ENCODE measurements at regions not wholly inside any gene's neighbourhood (a gene's known extent, or its start where the extent isn't known, plus 50 kb on each side); places are given as distances from the start of the nearest gene placed in this dataset.

DNA sequence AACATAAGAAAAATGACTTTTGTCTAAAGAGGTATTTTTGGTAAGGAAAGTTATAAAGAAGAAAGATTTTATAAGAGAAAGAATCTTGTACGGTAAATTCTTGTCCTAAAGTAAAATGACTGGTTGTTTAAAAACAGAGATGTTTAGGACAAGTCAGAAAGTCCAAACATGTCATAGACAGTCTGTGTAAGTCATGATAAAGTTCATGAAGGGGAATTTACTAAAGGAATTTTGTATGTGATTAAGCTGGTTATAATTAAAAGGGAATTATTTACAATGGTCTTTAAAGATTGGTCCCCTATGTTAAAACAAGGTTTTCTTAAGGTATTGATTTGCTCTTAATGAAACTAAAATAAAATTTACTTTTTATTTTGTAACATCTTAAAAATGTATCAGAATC, 269.4 kb upstream of the CCDC196 start:
- SMC1A ChIA-PET (ENCODE audit: uncharacterized antibody, unreplicated experiment) = no interaction called here
- RAD21 ChIA-PET (ENCODE audit: unreplicated experiment) = no interaction called here
- Histone ChIP-seq H3K4me2 (ENCODE audit: control insufficient read depth, insufficient read depth) (no peak overlapping the region), H3K4me1 (ENCODE audit: control insufficient read depth, insufficient read depth, low read length) (no peaks in the 10 kb centered on the region), H3K4me3 (no peak overlapping the region), H3K27ac (ENCODE audit: control insufficient read depth, insufficient read depth) (no peak overlapping the region), H3K36me3 (ENCODE audit: control insufficient read depth in 2 of 2, insufficient read depth in 2 of 2, low read length in 1 of 2) (no peaks in the 10 kb centered on the region), H3K9ac (ENCODE audit: control insufficient read depth, insufficient read depth, low read length) (no peak overlapping the region), H3K79me2 (ENCODE audit: control insufficient read depth, insufficient read depth, low read length) (no peaks in the 10 kb centered on the region), H4K20me1 (ENCODE audit: control insufficient read depth, insufficient read depth) (no peaks in the 10 kb centered on the region), H2AFZ (ENCODE audit: control insufficient read depth, low read depth, low read length) (no peak overlapping the region), H3K27me3 (replicated peaks in 1 of 2; ENCODE audit: control insufficient read depth in 2 of 2, insufficient read depth in 2 of 2, low read length in 1 of 2) (no peaks in the 10 kb centered on the region), H3K9me3 (replicated peaks; ENCODE audit: control insufficient read depth, insufficient read depth, low read length) (no peaks in the 10 kb centered on the region; the same call in 2 of the 3 replicates)
- TF ChIP-seq SMAD5 (IDR thresholded peaks at IDR 0.05; ENCODE audit: low read depth) (no peak), BCL11A (IDR thresholded peaks at IDR 0.05; ENCODE audit: low read depth, low read length) (no peak), RAD21 (IDR thresholded peaks at IDR 0.05; ENCODE audit: insufficient read depth, low read depth, low read length) (no peak), PML (IDR thresholded peaks at IDR 0.05; ENCODE audit: low read length) (no peak), WRNIP1 (IDR thresholded peaks at IDR 0.05; ENCODE audit: borderline replicate concordance, low read depth, low read length) (no peak), RFX5 (IDR thresholded peaks at IDR 0.05; ENCODE audit: low read depth, low read length) (no peak), ASH2L (IDR thresholded peaks at IDR 0.05; ENCODE audit: borderline replicate concordance, low read depth) (no peak), LARP7 (IDR thresholded peaks at IDR 0.05) (no peak), MTA3 (IDR thresholded peaks at IDR 0.05; ENCODE audit: borderline replicate concordance, low read length) (no peak), RBBP5 (conservative IDR thresholded peaks at IDR 0.05) (no peak), HDAC6 (IDR thresholded peaks at IDR 0.05; ENCODE audit: unreplicated experiment) (no peak)
- TF ChIP-seq, protein P1, sequence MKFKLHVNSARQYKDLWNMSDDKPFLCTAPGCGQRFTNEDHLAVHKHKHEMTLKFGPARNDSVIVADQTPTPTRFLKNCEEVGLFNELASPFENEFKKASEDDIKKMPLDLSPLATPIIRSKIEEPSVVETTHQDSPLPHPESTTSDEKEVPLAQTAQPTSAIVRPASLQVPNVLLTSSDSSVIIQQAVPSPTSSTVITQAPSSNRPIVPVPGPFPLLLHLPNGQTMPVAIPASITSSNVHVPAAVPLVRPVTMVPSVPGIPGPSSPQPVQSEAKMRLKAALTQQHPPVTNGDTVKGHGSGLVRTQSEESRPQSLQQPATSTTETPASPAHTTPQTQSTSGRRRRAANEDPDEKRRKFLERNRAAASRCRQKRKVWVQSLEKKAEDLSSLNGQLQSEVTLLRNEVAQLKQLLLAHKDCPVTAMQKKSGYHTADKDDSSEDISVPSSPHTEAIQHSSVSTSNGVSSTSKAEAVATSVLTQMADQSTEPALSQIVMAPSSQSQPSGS (IDR thresholded peaks at IDR 0.05; ENCODE audit: low read length) = no peak
- FAIRE-seq (no peak), DNase-seq (ENCODE audit: low read depth, low spot score) (no peak), ATAC-seq (no peak)
- BruUV-seq (replicated peaks) = no TSS peak
- in situ Hi-C loops (cut with MboI) = no loop called here
- WGBS (ENCODE audit: insufficient coverage, insufficient replicate concordance, low lambda C conversion rate, missing lambda C conversion rate) = 39% methylated on average over 1 of the region's 1 CpG
- CTCF ChIA-PET = interaction anchor here (0.6 kb wide), 1 partner anchor 166 kb away, joined by 3 read pairs; no protein-coding TSS in a partner anchor
- intact Hi-C loops (cut with micrococcal nuclease; ENCODE audit: unreplicated experiment) = no loop called here
- POLR2A ChIA-PET = no interaction called here

Measured in GM12878 (cell line).